GM21528 (cell line): ENCODE measurements at regions not wholly inside any gene's neighbourhood (a gene's known extent, or its start where the extent isn't known, plus 50 kb on each side); places are given as distances from the start of the nearest gene placed in this dataset.
"Not testable (repeated sequence)": the region's sequence is repeated elsewhere in the genome, so short reads cannot be mapped to it uniquely, and the experiment has no call there.

Experiments
- ATAC-seq: cut with Tn5 transposase; IDR thresholded peaks from one replicate; pipeline ENCODE4 v1.9.1; 2021; ENCODE audit warnings: mild to moderate bottlenecking, moderate library complexity; ENCODE audit not compliant: unreplicated experiment, low FRiP score

DNA sequence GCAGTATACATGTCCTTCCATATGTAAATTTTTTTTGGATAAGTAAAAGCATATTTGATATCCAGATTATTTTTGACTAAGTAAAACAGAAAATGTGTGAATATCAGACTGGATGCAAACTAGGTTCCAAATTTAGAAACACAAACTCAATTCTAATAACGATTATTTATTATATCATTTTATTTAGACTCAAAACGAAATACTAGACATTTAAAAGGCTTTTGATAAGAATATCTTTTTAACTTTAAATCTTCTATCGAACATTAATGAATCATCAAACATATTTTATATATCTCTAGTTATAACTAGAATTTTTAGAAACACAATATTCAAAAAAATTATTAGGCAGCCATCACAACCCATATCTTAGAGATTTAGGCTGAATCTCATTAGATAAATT lies 195.2 kb upstream of the KCND2 start:
- no peak for ATAC-seq

GRCh38 chr7:120079022-120079421 lies 194.0 kb upstream of the KCND2 start:
- ATAC-seq, result no peak

DNA sequence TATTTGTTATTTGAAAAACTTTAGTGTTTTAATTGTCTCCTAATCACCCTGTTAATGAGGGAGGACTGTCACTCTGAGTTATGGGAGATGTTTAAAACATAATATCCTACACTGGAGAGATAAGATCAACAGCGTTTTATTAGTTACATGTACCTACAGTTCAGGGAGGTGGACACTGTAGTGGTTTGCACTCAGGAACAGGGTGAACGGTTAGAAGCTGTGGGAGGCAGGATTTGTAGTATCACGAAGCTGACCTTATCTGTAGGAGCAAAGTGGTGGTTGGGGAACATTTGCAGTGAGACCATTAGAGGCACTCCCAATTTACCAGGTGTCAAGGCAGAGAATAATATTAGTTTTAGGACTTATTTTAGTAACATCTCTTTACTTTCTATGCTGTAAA lies 193.3 kb upstream of the KCND2 start:
- no peak for ATAC-seq

DNA sequence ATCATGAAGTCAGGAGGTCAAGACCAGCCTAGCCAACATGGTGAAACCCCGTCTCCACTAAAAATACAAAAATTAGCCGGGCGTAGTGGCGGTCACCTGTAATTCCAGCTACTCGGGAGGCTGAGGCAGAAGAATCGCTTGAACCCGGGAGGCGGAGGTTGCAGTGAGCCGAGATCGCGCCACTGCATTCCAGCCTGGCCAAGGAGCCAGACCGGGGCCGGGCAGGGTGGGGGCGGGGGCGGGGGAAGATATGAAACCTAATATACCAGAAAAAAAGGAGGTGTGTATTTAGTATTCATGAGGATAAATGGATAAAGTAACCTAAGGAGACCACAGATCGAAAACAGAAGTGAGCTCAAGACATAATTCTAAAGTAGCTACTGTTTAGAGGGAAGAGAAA lies 186.5 kb upstream of the KCND2 start:
- not testable (repeated sequence) for ATAC-seq

- no peak for ATAC-seq
Observed at GRCh38 chr7:120089968-120090367, 183.0 kb upstream of the KCND2 start.

- no peak for ATAC-seq
Observed at GRCh38 chr7:120091807-120092206, 181.2 kb upstream of the KCND2 start.

DNA sequence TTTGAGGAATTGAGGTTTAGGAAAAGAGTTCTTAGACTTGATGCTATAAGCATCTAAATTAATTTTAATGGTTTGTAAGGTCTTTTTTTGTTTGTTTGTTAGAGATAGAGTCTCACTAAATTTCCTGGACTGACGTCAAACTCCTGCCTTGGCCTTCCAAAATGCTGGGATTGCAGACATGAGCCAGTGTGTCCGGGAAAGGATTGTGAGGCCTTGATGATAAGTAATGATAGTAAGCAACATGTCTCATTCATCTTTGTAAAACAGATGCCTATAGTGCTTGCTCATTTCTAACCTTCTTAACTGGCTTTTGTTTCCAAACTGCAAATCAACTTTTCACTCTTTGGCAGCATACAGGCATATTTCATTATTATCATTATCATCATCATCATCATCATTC lies 176.0 kb upstream of the KCND2 start:
- ATAC-seq, result no peak

- ATAC-seq, result no peak
Observed at GRCh38 chr7:120097774-120098173, 175.2 kb upstream of the KCND2 start.

GRCh38 chr7:120108376-120108775 lies 164.6 kb upstream of the KCND2 start:
- ATAC-seq, result no peak

DNA sequence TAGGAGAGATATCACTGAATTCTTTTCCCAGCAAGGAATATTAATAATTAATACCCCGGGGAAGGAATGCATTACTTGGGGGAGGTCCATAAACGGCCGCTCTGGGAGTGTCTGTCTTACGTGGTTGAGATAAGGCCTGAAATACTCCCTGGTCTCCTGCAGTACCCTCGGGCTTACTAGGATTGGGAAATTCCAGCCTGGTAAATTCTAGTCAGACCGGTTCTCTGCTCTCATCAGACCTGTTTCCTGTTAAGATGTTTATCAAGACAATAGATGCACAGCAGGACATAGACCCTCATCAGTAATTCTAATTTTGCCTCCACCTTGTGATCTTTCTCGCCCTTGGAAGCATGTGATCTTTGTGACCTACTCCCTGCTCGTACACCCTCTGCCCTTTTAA lies 162.8 kb upstream of the KCND2 start:
- ATAC-seq, result no peak

GRCh38 chr7:120114626-120115025 lies 158.3 kb upstream of the KCND2 start:
- ATAC-seq, result no peak

DNA sequence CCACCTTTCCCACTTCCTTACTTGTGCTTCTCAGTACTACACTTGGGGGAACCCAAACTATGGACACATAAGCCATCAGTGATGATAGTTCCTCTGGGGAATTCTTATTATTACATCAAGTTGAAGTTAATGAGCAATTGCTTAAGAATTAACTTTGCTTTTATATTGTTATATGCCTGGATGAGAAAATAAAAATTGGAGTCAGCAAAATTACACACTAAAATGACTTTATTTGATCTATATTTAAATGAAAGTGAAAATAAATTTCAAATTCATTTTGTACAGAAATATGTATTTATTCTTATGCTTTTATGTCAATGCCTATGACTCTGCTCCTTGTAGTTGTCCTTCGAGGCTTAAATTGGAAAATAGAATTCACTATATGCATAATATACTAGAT lies 149.4 kb upstream of the KCND2 start:
- no peak for ATAC-seq

DNA sequence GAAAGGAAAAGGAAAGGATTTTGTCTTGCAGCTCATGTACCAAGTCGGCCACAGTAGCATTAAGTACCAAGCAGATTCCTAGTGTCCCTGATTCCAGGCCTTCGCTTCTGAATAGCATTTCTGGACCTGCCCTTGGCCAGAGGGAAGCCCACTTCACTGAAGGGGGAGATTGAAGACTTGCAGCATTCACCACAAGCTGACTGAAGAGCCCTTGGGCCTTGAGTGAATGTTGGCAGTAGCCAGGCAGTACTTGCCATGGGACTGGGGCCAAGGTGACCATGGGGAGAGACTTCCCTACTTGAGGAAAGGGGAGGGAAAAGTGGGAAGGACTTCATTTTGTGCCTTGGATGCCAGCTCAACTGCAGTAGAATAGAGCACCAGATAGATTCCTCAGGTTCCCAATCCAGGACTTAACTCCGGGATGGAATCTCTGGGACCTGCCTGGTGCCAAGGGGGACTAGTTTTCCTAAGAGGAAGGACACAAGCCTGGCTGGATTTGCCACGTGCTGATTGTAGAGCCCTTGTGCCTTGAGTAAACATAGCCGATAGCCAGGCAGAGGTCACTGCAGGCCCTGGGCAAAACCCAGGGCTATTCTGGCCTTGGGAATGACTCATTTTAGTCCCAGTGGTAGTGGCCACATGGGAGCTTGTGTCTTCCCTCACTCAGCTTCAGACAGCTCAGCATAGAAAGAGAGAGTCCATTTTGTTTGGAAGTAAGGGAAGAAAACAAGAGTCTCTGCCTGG lies 141.7 kb upstream of the KCND2 start:
- no peak for ATAC-seq

DNA sequence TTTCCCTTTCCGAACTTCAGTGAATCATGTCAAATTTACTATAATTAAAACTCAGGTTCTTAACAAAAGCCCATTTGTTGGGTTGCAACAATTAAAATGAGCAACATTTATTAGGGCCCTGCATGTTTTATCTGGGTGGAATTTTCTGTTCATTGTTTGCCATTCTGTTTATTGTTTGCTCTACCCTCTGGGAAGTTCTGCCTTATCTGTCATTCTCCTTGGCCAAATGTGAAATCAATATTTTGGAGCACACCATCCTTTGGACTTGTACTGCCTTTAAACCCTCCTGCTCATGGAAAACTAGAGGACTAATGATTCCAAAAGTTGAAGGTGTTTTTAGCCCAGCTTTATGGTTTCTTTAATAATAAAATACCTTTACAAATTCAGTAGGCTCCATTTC lies 134.5 kb upstream of the KCND2 start:
- no peak for ATAC-seq

- no peak for ATAC-seq
Observed at GRCh38 chr7:120156476-120156875, 116.5 kb upstream of the KCND2 start.

GRCh38 chr7:120160166-120160565 lies 112.8 kb upstream of the KCND2 start:
- ATAC-seq, result no peak

GRCh38 chr7:120163449-120163848 lies 109.5 kb upstream of the KCND2 start:
- ATAC-seq, result no peak

GRCh38 chr7:120165227-120165626 lies 107.7 kb upstream of the KCND2 start:
- no peak for ATAC-seq

DNA sequence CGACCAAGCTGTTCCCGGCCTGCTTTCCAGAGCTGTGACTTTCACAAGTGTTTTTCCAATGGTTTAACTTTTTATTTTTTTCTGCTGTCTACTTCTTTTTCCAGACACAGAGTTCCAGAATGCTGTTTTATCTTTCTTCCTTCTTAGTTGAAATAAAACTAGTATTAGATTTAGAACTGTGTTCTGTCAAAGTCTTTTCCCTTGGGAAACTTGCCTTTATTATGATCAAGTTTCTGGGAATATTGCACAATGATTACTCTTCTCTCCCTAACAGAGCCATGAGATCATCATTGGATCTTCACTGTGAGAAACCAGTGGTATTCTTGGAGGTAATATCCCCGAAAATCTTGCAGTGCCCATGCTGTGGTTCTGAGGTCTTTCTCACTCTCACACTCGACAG lies 104.9 kb upstream of the KCND2 start:
- no peak for ATAC-seq

DNA sequence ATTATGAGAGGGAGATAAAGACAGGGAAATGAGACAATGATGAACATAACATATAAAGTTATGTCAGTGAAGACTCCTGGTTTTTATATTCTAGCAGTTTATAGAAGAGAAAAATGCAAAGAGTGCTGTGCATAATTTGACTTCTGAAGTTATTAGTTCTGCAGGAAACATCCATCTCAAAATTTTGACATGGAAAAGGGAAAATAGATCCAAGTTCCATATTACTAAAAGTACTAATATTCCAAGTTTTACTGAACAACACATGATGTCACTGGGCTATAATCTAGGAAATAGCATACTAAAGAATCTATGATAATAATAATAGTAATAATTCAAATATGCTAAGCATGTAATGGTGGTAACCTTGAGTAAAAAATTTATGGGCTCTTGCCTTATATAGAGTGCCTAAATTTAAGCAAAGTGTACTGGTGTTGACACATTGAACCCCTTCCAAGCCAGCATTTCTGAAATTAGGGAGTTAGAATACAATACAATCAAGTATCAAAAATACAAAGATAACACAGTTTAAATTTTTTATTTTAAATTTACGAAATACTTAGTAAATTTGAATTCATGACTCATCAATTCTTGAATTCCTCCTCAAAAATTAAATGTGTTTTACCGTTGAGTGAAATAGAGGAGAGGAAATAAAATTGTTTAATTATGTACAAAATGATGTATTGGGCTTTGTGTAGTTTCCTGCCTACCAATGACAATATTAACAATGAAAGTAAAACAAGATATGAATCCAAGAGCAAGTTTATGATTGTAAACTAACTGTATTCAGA lies 102.8 kb upstream of the KCND2 start:
- no peak for ATAC-seq

DNA sequence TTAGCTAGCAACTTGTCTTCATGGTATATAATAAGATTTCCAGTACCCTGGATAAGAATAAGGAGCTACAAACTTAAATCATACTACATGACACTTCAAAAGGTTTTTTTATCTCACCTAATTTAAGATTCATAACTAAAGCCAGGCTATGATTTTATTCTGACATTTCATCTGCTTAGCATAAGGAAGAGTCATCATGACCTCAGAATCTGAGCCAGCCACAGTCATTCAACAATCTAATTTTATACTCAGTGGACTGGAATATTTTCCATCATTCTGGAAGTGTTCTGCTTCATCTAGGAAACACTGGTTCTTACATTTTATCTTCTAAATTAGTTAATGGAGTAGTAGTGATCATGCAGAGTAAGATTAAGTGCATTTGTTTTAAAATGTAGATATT lies 102.1 kb upstream of the KCND2 start:
- ATAC-seq, result no peak

DNA sequence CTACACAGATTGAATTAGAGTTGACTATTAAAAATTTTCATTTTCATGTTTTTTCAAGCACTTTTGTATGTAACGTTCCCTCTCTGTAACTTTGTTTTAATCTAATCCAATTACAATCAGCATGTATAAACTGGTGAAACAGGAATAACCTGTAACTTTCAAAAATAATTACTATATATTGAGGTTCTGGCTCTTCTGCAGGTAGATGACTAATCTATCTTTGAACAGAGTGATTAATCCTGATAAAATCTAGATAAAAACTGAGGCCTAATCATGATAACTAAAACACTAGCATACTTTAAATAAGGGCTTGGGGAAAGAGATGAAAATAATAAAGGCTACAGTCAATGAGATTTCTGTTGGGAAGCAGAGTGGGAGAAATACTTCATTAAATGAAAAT lies 101.6 kb upstream of the KCND2 start:
- ATAC-seq, result no peak
